ENCODE measurements at regions not wholly inside any gene's neighbourhood (a gene's known extent, or its start where the extent isn't known, plus 50 kb on each side); places are given as distances from the start of the nearest gene placed in this dataset.

DNA sequence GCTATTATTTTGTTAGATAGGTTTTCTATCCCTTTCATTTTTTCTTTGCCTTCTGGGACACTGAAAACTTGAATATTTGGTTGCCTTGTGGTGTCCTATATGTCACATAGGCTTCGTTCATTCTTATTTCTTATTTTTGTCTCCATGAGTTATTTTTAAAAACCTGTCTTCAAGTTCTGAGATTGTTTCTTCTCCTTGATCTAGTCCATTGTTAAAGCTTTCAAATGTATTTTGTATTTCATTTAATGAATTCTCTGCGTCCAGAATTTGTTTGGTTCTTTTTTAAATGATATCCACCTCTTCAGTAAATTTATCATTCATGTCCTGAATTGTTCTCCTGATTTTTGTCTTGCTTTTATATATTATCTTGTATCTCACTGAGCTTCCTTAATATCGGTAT is 243.2 kb upstream of the BMP2 start:
- Histone ChIP-seq H3K27ac (replicated peaks) (no peak overlapping the region), H3K4me3 (replicated peaks; ENCODE audit: insufficient read depth, low read length) (no peak overlapping the region), H3K27me3 (ENCODE audit: insufficient read depth, poor library complexity, severe bottlenecking) (no peaks in the 10 kb centered on the region)
- no peak for TF ChIP-seq POLR2AphosphoS5 (IDR thresholded peaks at IDR 0.05; ENCODE audit: low read depth)
- TF ChIP-seq, protein P1, sequence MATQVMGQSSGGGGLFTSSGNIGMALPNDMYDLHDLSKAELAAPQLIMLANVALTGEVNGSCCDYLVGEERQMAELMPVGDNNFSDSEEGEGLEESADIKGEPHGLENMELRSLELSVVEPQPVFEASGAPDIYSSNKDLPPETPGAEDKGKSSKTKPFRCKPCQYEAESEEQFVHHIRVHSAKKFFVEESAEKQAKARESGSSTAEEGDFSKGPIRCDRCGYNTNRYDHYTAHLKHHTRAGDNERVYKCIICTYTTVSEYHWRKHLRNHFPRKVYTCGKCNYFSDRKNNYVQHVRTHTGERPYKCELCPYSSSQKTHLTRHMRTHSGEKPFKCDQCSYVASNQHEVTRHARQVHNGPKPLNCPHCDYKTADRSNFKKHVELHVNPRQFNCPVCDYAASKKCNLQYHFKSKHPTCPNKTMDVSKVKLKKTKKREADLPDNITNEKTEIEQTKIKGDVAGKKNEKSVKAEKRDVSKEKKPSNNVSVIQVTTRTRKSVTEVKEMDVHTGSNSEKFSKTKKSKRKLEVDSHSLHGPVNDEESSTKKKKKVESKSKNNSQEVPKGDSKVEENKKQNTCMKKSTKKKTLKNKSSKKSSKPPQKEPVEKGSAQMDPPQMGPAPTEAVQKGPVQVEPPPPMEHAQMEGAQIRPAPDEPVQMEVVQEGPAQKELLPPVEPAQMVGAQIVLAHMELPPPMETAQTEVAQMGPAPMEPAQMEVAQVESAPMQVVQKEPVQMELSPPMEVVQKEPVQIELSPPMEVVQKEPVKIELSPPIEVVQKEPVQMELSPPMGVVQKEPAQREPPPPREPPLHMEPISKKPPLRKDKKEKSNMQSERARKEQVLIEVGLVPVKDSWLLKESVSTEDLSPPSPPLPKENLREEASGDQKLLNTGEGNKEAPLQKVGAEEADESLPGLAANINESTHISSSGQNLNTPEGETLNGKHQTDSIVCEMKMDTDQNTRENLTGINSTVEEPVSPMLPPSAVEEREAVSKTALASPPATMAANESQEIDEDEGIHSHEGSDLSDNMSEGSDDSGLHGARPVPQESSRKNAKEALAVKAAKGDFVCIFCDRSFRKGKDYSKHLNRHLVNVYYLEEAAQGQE (IDR thresholded peaks at IDR 0.05; ENCODE audit: insufficient replicate concordance, low read depth): no peak
- no peak for TF ChIP-seq SPI1 (IDR thresholded peaks at IDR 0.05; ENCODE audit: borderline replicate concordance, low read depth)
- TF ChIP-seq, protein P2, sequence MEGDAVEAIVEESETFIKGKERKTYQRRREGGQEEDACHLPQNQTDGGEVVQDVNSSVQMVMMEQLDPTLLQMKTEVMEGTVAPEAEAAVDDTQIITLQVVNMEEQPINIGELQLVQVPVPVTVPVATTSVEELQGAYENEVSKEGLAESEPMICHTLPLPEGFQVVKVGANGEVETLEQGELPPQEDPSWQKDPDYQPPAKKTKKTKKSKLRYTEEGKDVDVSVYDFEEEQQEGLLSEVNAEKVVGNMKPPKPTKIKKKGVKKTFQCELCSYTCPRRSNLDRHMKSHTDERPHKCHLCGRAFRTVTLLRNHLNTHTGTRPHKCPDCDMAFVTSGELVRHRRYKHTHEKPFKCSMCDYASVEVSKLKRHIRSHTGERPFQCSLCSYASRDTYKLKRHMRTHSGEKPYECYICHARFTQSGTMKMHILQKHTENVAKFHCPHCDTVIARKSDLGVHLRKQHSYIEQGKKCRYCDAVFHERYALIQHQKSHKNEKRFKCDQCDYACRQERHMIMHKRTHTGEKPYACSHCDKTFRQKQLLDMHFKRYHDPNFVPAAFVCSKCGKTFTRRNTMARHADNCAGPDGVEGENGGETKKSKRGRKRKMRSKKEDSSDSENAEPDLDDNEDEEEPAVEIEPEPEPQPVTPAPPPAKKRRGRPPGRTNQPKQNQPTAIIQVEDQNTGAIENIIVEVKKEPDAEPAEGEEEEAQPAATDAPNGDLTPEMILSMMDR (IDR thresholded peaks at IDR 0.05; ENCODE audit: insufficient read depth, low read length): no peak
- DNase-seq (ENCODE audit: low read depth in 1 of 2, low spot score in 1 of 2): no peak

DNA sequence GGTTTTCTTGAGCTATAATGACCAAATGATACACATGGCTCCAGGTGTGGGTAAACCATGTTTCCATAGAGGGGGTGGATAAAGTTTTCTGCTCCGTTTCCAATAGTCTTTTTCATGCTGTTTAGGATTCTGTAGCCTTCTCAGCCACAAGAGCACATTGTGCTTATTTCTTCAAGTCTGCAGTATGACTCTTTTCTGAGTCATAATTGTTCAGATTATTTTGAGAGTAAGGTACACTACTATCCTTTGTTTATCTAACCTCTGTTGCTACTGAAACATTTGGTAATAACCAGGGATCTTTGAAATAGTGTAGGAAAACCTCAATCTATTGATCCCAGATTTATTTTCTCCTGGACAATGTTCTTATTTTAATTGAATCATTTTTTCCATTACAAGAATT is 247.9 kb upstream of the BMP2 start:
- Histone ChIP-seq H3K4me3 (replicated peaks; ENCODE audit: insufficient read depth, low read length) (no peak overlapping the region), H3K27me3 (ENCODE audit: insufficient read depth, poor library complexity, severe bottlenecking) (no peaks in the 10 kb centered on the region), H3K27ac (replicated peaks) (no peak overlapping the region)
- no peak for DNase-seq (ENCODE audit: low read depth in 1 of 2, low spot score in 1 of 2)
- TF ChIP-seq, protein P1 (IDR thresholded peaks at IDR 0.05; ENCODE audit: insufficient replicate concordance, low read depth): no peak
- TF ChIP-seq GABPA (IDR thresholded peaks at IDR 0.05; ENCODE audit: low read depth): no peak
- TF ChIP-seq, protein P2 (IDR thresholded peaks at IDR 0.05; ENCODE audit: insufficient read depth, low read length): no peak
- no peak for TF ChIP-seq POLR2AphosphoS5 (IDR thresholded peaks at IDR 0.05; ENCODE audit: low read depth)
- no peak for TF ChIP-seq SPI1 (IDR thresholded peaks at IDR 0.05; ENCODE audit: borderline replicate concordance, low read depth)

DNA sequence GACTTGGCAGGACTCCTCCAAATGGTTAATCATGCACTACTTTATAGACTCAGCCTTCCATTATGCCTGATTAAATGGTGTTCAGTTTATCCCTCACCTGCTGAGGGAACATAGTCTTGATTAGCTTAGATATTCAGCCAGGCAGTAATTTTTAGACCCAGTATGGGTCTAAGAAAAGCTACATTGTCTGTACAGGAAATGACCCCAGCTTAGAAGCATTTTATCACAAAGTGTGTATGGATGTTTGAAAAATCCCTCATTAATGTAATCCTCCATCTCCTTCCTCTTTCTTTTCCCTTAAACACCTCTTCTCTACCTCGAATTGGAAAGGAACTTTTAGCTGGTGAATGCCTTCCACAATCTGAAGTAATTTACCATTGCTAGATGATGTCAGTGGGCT is 252.2 kb upstream of the BMP2 start:
- Histone ChIP-seq H3K4me3 (replicated peaks; ENCODE audit: insufficient read depth, low read length) (no peak overlapping the region), H3K27ac (replicated peaks) (no peak overlapping the region), H3K27me3 (ENCODE audit: insufficient read depth, poor library complexity, severe bottlenecking) (no peaks in the 10 kb centered on the region)
- DNase-seq (ENCODE audit: low read depth in 1 of 2, low spot score in 1 of 2): no peak
- TF ChIP-seq GABPA (IDR thresholded peaks at IDR 0.05; ENCODE audit: low read depth): no peak
- no peak for TF ChIP-seq POLR2AphosphoS5 (IDR thresholded peaks at IDR 0.05; ENCODE audit: low read depth)
- no peak for TF ChIP-seq SPI1 (IDR thresholded peaks at IDR 0.05; ENCODE audit: borderline replicate concordance, low read depth)
- TF ChIP-seq, protein P2 (IDR thresholded peaks at IDR 0.05; ENCODE audit: insufficient read depth, low read length): no peak
- TF ChIP-seq, protein P1 (IDR thresholded peaks at IDR 0.05; ENCODE audit: insufficient replicate concordance, low read depth): no peak

Measured in HL-60 (cell line).